Fibroblast of skin of right quadriceps (primary cell): ENCODE measurements at regions not wholly inside any gene's neighbourhood (a gene's known extent, or its start where the extent isn't known, plus 50 kb on each side); places are given as distances from the start of the nearest gene placed in this dataset.
"Not testable (repeated sequence)": the region's sequence is repeated elsewhere in the genome, so short reads cannot be mapped to it uniquely, and the experiment has no call there.

Experiments used
- DNase-seq: peaks from one replicate; pipeline ENCODE4 v3.0.0-alpha.2; 2013

DNA sequence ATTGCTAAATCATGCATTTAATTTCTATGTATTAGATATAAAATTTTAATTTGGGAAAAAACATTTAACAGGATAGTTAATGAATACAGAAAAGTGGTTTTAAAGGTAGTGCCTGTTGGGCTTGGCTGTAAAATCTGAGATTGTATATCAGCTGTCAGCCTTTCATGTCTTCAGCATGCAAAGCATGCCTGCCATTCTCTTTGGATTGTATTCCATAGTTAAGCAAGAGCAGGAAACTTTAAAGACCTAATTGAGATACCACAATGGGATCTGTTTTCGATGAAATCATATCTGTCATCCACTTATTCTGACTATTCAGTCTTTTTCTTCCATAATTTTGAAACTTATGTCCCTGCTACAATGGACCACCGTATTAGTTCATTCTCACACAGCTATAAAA lies 451.0 kb upstream of the DDI1 start:
- DNase-seq: no peak

- no peak for DNase-seq
Observed at GRCh38 chr11:103585911-103586310, 450.5 kb upstream of the DDI1 start.

- DNase-seq: peak; percentile 15
Observed at GRCh38 chr11:103586756-103587155, 449.7 kb upstream of the DDI1 start.

- no peak for DNase-seq
Observed at GRCh38 chr11:103587901-103588788, 448.3 kb upstream of the DDI1 start.

GRCh38 chr11:103591554-103591953 lies 444.9 kb upstream of the DDI1 start:
- no peak for DNase-seq

DNA sequence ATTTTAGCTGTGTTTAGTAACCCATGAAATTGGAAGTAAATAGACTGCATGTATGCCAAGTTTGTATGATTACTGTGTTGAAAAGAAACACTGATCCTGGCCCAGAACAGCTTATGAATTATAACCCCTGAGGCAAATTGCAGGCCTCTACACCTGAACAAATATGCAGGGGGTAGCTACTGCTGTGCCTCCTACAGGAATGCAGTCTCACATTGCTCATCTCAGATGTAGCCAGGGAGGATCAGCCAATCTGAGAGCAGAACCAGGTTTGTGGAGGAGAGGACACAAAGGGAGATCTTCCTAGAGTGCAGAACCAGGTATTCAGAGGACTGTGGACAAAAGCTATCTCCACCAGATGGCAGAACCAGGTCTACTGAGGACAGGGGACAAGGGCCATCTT lies 442.2 kb upstream of the DDI1 start:
- no peak for DNase-seq

DNA sequence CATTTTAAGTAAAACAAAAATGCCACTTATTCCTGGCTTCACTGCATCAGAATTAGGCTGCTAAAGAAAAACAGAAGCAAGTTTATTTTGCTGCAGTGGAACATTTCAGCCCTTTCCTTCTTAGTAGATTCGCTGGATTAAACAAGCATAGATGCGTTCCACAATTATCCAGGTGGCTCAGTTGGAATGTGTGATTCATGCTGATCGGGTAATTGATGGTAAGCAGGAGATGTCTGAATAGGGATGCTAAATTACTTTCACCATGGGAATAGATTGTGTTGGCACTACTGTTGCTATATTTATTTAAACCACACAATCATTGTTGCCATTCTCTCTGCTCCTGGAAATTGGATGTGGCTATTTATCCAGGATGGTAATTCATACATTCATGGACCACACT lies 440.1 kb upstream of the DDI1 start:
- DNase-seq: no peak

DNA sequence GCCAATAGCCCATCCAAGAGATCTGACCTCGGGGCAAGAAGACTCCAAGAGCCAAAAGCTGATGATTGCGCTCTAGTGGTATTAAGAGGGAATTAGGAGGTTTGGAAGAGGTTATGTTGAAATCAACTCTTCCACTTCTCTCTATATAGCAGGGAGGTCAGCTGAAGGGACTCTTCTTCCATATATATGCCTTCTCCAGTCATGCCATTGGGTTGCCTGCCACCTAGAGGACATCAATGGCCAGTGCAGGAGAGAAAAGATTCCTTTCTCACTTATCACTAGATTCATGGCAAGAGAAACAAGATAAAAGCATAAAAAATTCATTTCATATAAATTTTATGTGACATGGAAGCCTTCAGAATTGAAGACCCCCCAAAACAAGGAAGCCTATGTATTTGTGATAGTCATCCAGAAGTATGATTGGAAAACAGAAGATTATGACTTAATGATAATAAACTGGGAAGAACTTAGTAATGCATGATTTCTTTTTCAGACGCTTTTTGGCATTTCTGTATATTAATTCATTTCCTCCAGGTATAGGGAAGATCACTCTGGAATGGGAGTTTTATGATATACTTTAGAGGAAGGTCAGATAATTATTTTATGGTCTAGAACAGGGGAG lies 435.1 kb upstream of the DDI1 start:
- DNase-seq: peak; percentile 77

DNA sequence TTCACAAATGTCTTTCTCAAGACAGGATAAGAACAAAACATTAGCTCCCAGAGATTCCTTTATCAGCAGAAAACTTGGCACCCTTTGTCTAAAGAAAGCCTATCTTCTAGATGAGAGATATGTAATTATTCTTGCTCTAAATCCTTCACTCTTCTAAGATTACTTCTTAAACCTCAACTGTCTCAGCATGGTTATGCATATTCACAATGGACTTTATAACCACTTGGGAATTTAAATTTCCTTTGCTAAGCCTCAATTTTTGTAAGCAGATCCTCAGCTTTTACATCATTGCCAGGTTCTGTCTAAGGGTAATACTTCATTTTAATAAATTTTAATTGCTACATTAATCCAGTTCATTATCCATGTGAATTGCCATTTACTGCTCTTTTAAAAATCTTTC lies 433.6 kb upstream of the DDI1 start:
- no peak for DNase-seq

GRCh38 chr11:103604310-103604709 lies 432.1 kb upstream of the DDI1 start:
- DNase-seq: no peak

GRCh38 chr11:103608566-103608965 lies 427.9 kb upstream of the DDI1 start:
- DNase-seq: peak; percentile 44

- DNase-seq: peak; percentile 96
Observed at GRCh38 chr11:103609117-103610066, 427.0 kb upstream of the DDI1 start.

DNA sequence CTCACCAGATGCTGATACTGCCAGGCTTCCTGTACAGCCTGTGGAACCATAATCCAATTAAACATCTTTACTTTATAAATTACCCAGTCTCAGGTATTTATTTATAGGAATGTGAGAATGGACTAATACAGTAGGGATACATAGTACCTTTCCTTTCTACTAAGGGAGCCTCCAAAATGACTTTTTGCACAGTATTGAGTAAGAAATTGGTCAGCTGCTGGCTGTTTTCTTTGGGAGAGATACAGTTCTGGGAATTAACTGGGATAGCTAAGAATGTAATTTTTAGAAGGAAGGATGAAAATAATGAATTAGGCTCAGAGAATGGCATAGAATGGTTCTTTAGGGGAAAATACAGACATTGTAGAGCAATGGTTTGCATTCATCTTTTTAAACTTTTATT lies 426.0 kb upstream of the DDI1 start:
- no peak for DNase-seq

- DNase-seq: not testable (repeated sequence)
Observed at GRCh38 chr11:103611526-103612260, 424.7 kb upstream of the DDI1 start.

DNA sequence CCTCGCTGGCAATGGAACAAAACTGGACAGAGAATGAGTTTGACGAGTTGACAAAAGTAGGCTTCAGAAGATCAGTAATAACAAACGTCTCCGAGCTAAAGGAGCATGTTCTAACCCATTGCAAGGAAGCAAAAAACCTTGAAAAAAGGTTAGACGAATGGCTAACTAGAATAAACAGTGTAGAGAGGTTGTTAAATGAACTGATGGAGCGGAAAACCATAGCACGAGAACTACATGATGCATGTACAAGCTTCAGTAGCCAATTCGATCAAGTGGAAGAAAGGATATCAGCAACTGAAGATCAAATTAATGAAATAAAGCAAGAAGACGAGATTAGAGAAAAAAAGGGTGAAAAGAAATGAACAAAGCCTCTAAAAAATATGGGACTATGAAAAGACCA lies 424.0 kb upstream of the DDI1 start:
- not testable (repeated sequence) for DNase-seq

DNA sequence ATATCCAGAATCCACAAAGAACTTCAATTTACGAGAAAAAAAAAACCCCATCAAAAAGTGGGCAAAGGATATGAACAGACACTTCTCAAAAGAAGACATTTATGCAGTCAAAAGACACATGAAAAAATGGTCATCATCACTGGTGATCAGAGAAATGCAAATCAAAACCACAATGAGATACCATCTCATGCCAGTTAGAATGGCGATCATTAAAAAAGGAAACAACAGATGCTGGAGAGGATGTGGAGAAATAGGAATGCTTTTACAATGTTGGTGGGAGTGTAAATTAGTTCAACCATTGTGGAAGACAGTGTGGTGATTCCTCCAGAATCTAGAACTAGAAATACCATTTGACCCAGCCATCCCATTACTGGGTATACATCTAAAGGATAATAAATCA lies 419.9 kb upstream of the DDI1 start:
- DNase-seq: not testable (repeated sequence)

GRCh38 chr11:103618528-103618927 lies 417.9 kb upstream of the DDI1 start:
- DNase-seq: peak; percentile 80

DNA sequence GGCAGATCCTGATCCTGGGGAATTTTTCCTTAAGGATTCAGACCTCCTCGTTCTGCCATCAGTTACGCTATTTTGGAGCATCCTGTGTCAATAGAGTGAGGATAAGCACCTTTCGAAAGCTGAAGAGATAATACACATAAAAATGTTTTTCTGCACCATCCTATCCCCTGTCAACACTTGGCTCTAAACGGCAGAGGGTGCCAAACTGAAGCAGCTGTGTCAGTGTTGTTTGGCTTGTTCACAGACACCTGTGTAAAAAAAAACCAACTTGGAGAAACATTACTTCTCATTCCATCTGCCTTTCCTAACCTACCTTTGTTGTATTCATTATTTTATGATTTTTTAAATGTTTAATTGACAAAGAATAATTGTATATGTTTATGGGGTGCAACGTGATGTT lies 417.0 kb upstream of the DDI1 start:
- no peak for DNase-seq

DNA sequence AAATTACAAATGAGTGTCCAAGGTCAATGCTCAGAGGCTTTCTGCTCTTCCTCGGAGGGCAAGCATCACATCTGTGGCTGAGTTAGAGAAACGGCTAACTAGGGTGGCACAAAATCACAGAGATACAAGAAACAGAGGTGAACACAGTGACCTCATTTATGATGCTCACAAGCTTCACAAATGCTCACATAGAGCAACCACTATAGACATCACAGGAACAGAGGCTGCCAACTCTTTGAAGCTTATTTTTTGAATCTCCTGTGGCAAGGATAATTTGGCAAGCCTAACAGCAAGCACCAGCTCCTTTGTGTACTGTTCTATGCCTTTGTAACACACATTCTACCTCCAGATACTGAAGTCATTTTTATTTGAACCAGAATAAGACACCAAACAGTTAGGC lies 416.5 kb upstream of the DDI1 start:
- DNase-seq: no peak

DNA sequence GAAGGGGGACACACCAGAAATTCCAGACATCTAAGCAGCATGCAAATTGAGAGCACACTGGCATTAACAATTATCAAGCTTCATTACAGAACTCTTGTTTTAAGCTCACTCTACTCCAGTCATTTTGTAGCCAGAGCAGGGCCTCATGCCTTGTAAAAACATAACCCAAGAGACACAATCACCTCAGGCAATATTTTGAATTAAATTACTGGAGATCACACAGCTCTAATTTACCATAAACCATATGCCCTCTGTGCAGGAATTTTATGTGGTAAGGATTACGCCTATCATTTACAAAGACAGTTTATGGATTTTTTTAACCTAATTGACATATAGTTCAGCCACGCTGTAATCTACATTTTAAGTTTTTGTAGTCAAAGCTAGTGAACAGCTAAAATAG lies 414.1 kb upstream of the DDI1 start:
- DNase-seq: no peak

DNA sequence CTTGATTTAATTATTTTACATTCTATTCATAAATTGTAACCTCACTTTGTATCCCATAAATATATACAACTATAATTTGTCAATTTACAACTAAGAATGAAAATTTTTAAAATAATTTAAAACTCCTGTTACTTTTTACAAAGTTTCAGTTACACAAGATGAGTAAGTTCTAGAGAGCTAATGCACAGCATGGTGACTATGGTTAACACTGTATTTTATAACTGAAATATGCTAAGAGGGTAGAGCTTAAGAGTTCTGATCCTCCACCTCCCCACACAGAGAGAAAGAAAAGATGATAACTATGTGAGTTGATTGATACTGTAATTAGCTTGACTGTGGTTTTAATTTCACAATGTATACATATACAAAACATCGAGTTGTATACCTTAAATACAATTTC lies 412.5 kb upstream of the DDI1 start:
- no peak for DNase-seq
